DND-41 (cell line): ENCODE measurements at regions not wholly inside any gene's neighbourhood (a gene's known extent, or its start where the extent isn't known, plus 50 kb on each side); places are given as distances from the start of the nearest gene placed in this dataset.

Experiments
- ATAC-seq: fragments of 200-7000 bp; cut with Tn5 transposase; 3 replicates; pipeline ENCODE4 v1.9.1; 2021; ENCODE audit warnings: low read depth; ENCODE audit not compliant: insufficient read depth
- DNase-seq: peaks from one replicate; pipeline ENCODE4 v3.0.0-alpha.2; 2020
- H2AFZ ChIP-seq: 2 replicates; pipeline ENCODE4 v1.6.0; 2012; ENCODE audit warnings: low read depth, low read length
- H3K27ac ChIP-seq: 2 replicates; pipeline ENCODE4 v1.5.1; 2012; ENCODE audit warnings: low read length, inconsistent platforms
- H3K27me3 ChIP-seq: fragments of 200-600 bp; sonication (generic); 2 replicates; pipeline ENCODE4 v1.6.0; 2012; ENCODE audit warnings: low read length, mild to moderate bottlenecking, inconsistent platforms; ENCODE audit not compliant: insufficient read depth, poor library complexity
- H3K36me3 ChIP-seq: 2 replicates; pipeline ENCODE4 v1.5.1; 2012; ENCODE audit warnings: low read length, inconsistent platforms; ENCODE audit not compliant: insufficient read depth
- H3K4me1 ChIP-seq: 2 replicates; pipeline ENCODE4 v1.5.1; 2012; ENCODE audit warnings: mild to moderate bottlenecking, low read length; ENCODE audit not compliant: insufficient read depth
- H3K4me2 ChIP-seq: 2 replicates; pipeline ENCODE4 v1.6.0; 2012; ENCODE audit warnings: mild to moderate bottlenecking, moderate library complexity, low read length, inconsistent platforms; ENCODE audit not compliant: insufficient read depth
- H3K4me3 ChIP-seq, 2 experiments: fragments of 200-600 bp in 1 of 2; shearing (Covaris generic) in 1 of 2; 2 replicates each; pipeline ENCODE4 v1.5.1; 2012 to 2016; ENCODE audit warnings: inconsistent platforms in 2 of 2, low read length in 2 of 2, mild to moderate bottlenecking in 2 of 2, low read depth in 1 of 2, moderate library complexity in 1 of 2
- H3K79me2 ChIP-seq: 2 replicates; pipeline ENCODE4 v1.6.0; 2012; ENCODE audit warnings: low read length, inconsistent platforms; ENCODE audit not compliant: insufficient read depth
- H3K9ac ChIP-seq: 2 replicates; pipeline ENCODE4 v1.6.0; 2012; ENCODE audit warnings: low read depth, mild to moderate bottlenecking, inconsistent platforms, low read length, moderate library complexity
- H3K9me3 ChIP-seq: 2 replicates; pipeline ENCODE4 v1.5.1; 2012; ENCODE audit warnings: low read length, moderate library complexity, mild to moderate bottlenecking, inconsistent platforms; ENCODE audit not compliant: insufficient read depth, severe bottlenecking
- H4K20me1 ChIP-seq: 2 replicates; pipeline ENCODE4 v1.6.0; 2012; ENCODE audit warnings: low read length; ENCODE audit not compliant: insufficient read depth
- CTCF ChIP-seq: IDR thresholded peaks from 2 replicates; pipeline ENCODE4 v1.5.1; 2012; ENCODE audit warnings: borderline replicate concordance, low read length, moderate library complexity, mild to moderate bottlenecking; ENCODE audit not compliant: poor library complexity, severe bottlenecking; ENCODE audit errors: extremely low read depth
- EZH2 ChIP-seq: IDR thresholded peaks from 3 replicates; pipeline ENCODE4 v1.6.1; 2012; ENCODE audit warnings: borderline replicate concordance, low read depth, mild to moderate bottlenecking, moderate library complexity, low read length, inconsistent platforms; ENCODE audit not compliant: severe bottlenecking

- H3K4me1 ChIP-seq: peaks cover 38% of the 10 kb centered on the region
- peak; percentile 89 for DNase-seq
- no peak overlapping the region for H2AFZ ChIP-seq
- no peak overlapping the region for H3K9ac ChIP-seq
- no peaks in the 10 kb centered on the region for H3K9me3 ChIP-seq
- peaks cover 3% of the 10 kb centered on the region for H3K27me3 ChIP-seq
- no peaks in the 10 kb centered on the region for H3K36me3 ChIP-seq
- no peaks in the 10 kb centered on the region for H4K20me1 ChIP-seq
- ATAC-seq: peak; percentile 98
- TF ChIP-seq EZH2: no peak
- peak; percentile 67 for TF ChIP-seq CTCF
- H3K4me3 ChIP-seq: no peak overlapping the region
- peak overlapping the region; percentile 2; the same call in 1 of the 2 replicates for H3K27ac ChIP-seq
- no peaks in the 10 kb centered on the region for H3K79me2 ChIP-seq
- peak overlapping the region; percentile 40 for H3K4me2 ChIP-seq
Observed at GRCh38 chr6:142551274-142551811, 249.5 kb downstream of the ADGRG6 start.

DNA sequence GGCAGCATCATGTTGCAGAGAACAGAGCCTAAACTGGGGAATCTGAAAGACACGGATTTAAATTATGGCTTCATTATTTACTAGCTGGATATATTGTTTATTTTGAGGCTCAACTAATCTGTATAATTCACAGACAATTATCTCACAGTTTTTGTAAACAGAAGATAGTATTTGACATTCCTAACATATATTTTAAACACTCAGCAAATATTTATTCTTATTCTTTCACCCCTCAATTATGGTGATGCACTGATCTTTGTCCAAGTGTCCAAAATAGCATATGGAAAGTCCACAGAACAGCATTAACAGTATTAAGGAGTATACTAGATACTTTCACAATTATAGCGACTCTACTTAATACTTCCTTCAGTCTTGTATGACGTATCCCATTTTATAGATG lies 257.0 kb downstream of the ADGRG6 start:
- Histone ChIP-seq H4K20me1 (no peaks in the 10 kb centered on the region), H3K4me3 (no peak overlapping the region), H3K79me2 (no peaks in the 10 kb centered on the region), H3K27me3 (no peaks in the 10 kb centered on the region), H3K9ac (no peak overlapping the region), H3K4me1 (peaks cover 11% of the 10 kb centered on the region), H3K27ac (no peak overlapping the region), H3K9me3 (no peaks in the 10 kb centered on the region), H2AFZ (no peak overlapping the region), H3K36me3 (no peaks in the 10 kb centered on the region), H3K4me2 (no peak overlapping the region)
- no peak for DNase-seq
- TF ChIP-seq CTCF (no peak), EZH2 (no peak)
- no peak for ATAC-seq

- no peaks in the 10 kb centered on the region for H3K79me2 ChIP-seq
- ATAC-seq (peak; percentile 81), DNase-seq (no peak)
- H3K4me3 ChIP-seq: no peak overlapping the region
- H3K27me3 ChIP-seq: no peaks in the 10 kb centered on the region
- no peak overlapping the region for H3K27ac ChIP-seq
- no peaks in the 10 kb centered on the region for H4K20me1 ChIP-seq
- no peak overlapping the region for H2AFZ ChIP-seq
- no peak overlapping the region for H3K9ac ChIP-seq
- H3K9me3 ChIP-seq: no peaks in the 10 kb centered on the region
- peaks cover 11% of the 10 kb centered on the region for H3K4me1 ChIP-seq
- no peaks in the 10 kb centered on the region for H3K36me3 ChIP-seq
- TF ChIP-seq EZH2: no peak
- TF ChIP-seq CTCF: no peak
- no peak overlapping the region for H3K4me2 ChIP-seq
Observed at GRCh38 chr6:142561511-142562265, 259.9 kb downstream of the ADGRG6 start.
